ENCODE measurements at regions not wholly inside any gene's neighbourhood (a gene's known extent, or its start where the extent isn't known, plus 50 kb on each side); places are given as distances from the start of the nearest gene placed in this dataset.
"Not testable (repeated sequence)": the region's sequence is repeated elsewhere in the genome, so short reads cannot be mapped to it uniquely, and the experiment has no call there.

- DNase-seq: no peak
Measured at GRCh38 chr20:52098186-52098585, 93.4 kb downstream of the ZFP64 start.

GRCh38 chr20:52096117-52096516 lies 95.5 kb downstream of the ZFP64 start:
- DNase-seq: no peak

- DNase-seq: no peak
Measured at GRCh38 chr20:52094693-52095092, 96.9 kb downstream of the ZFP64 start.

GRCh38 chr20:52093575-52093974 lies 98.0 kb downstream of the ZFP64 start:
- DNase-seq: no peak

GRCh38 chr20:52090035-52090434 lies 101.5 kb downstream of the ZFP64 start:
- no peak for DNase-seq

GRCh38 chr20:52087471-52087870 lies 104.1 kb downstream of the ZFP64 start:
- DNase-seq: no peak

- no peak for DNase-seq
Measured at GRCh38 chr20:52086878-52087277, 104.7 kb downstream of the ZFP64 start.

GRCh38 chr20:52084727-52085126 lies 106.9 kb downstream of the ZFP64 start:
- DNase-seq: no peak

GRCh38 chr20:52083627-52084232 lies 107.8 kb downstream of the ZFP64 start:
- peak; percentile 52 for DNase-seq

GRCh38 chr20:52082612-52083011 lies 109.0 kb downstream of the ZFP64 start:
- no peak for DNase-seq

GRCh38 chr20:52081791-52082190 lies 109.8 kb downstream of the ZFP64 start:
- DNase-seq: no peak

- no peak for DNase-seq
Measured at GRCh38 chr20:52081066-52081465, 110.5 kb downstream of the ZFP64 start.

- DNase-seq: no peak
Measured at GRCh38 chr20:52078289-52078688, 113.3 kb downstream of the ZFP64 start.

GRCh38 chr20:52076164-52076563 lies 115.4 kb downstream of the ZFP64 start:
- DNase-seq: no peak

- no peak for DNase-seq
Measured at GRCh38 chr20:52075400-52075799, 116.2 kb downstream of the ZFP64 start.

GRCh38 chr20:52071136-52071535 lies 120.4 kb downstream of the ZFP64 start:
- DNase-seq: no peak

GRCh38 chr20:52064931-52065330 lies 126.6 kb downstream of the ZFP64 start:
- DNase-seq: no peak

GRCh38 chr20:52062452-52063209 lies 128.9 kb downstream of the ZFP64 start:
- no peak for DNase-seq

- DNase-seq: no peak
Measured at GRCh38 chr20:52060794-52061714, 130.5 kb downstream of the ZFP64 start.

GRCh38 chr20:52057133-52057532 lies 134.4 kb downstream of the ZFP64 start:
- not testable (repeated sequence) for DNase-seq

- no peak for DNase-seq
Measured at GRCh38 chr20:52056203-52057062, 135.1 kb downstream of the ZFP64 start.

- no peak for DNase-seq
Measured at GRCh38 chr20:52054123-52054522, 137.5 kb downstream of the ZFP64 start.
